GM20000 (cell line): ENCODE measurements at regions not wholly inside any gene's neighbourhood (a gene's known extent, or its start where the extent isn't known, plus 50 kb on each side); places are given as distances from the start of the nearest gene placed in this dataset.

Experiments
- DNase-seq: peaks from one replicate; pipeline ENCODE4 v3.0.0; 2012; ENCODE audit warnings: low spot score
- CTCF ChIP-seq: IDR thresholded peaks from 2 replicates; pipeline ENCODE4 v1.5.1; 2012; ENCODE audit warnings: mild to moderate bottlenecking, control low read depth; ENCODE audit errors: extremely low read depth, missing control alignments

DNA sequence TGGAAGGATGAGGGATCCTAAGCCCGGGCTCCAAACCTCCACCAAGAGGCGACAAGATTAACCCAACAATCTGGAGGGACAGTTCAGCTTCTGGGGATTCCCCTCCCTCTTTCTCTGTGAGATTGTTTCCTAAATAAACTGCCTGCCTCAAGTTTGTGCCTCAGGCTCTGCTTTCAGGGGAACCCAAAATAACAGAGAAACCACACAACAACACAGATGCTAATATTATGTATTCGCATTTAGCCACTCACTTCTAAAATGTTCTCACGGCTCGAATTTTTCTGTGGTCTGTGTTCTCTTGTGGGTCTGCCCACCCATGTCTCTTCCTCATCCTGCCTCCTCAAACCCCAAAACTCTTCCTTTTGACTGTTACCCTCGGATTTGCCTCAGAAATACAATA is 1381.1 kb upstream of the SLC10A2 start:
- DNase-seq = no peak
- no peak for TF ChIP-seq CTCF

DNA sequence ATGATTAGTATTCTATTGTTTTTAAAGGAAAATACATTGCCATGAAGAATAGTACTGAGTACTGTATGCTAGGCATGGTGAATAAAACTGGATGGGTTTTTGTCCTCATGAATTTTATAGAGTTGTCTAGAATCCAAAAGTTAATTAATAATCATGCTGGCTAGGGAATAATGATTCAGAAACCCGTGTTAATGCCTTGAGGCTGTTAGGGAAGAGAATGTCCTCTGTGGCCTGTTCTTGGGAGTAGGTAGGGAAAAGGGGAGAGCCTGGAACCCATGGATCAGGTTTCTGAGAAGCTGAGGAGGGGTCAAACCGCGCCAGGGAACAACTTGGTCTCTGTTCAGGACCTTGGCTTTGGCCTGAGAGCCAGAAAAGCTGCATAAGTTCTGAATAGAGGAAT is 1376.3 kb upstream of the SLC10A2 start:
- no peak for DNase-seq
- no peak for TF ChIP-seq CTCF

DNA sequence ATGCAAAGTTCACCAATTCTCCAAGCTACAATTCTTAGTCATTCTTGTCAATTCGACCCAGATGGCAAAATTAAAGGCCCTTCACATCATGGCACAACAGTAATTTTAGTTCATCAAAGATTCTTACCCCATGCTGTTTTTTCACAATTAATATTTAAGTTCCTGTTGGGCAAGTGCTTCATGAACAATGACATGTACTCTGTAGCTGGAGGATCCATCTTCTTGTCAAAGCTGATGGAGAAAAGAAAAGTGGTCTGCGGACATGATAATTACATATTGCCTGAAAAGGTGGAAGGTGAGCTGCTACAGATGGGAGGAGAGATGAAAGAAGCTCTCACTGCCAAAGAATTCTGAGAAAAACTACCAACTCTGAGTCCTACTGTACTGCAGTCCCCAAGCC is 1370.3 kb upstream of the SLC10A2 start:
- no peak for DNase-seq
- no peak for TF ChIP-seq CTCF

DNA sequence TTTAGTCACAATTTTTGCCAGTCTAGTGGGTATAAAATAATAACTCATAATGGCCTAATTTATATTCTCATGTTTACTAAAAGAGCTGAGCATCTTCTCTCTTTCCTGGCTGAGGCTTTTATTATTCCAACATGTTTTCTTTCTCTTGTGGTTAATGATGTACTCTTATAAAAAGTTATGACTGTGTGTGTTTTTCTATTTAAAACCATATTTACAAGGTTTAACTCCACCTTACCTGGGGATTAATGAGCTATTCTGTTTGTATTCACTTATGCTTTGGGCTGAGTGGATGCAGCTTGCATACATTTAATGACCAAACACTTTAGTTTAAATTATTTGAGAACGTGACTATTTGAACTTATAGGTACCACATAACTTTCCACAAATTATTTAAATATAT is 1365.7 kb upstream of the SLC10A2 start:
- no peak for DNase-seq
- no peak for TF ChIP-seq CTCF

DNA sequence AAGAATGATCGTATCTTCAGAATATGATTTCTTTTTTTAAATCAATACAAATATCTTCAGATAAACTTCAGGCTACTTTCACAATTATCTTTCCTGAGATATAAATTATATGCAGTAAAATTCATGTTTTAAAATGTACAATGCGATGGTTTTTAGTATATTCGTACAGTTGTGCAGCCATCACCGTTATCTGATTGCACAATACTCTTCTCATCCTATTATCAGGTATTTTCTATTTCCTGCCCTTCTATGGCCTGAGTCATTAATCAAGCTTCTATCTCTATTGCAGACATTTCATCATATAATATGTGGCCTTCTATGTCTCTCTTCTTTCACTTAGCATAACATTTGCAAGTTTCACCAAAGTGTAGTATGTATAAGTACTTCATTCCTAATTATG is 1360.2 kb upstream of the SLC10A2 start:
- no peak for DNase-seq
- no peak for TF ChIP-seq CTCF

GRCh38 chr13:104422668-104423067 is 1356.5 kb upstream of the SLC10A2 start:
- DNase-seq = no peak
- TF ChIP-seq CTCF = no peak

- TF ChIP-seq CTCF = no peak
- no peak for DNase-seq
Measured at GRCh38 chr13:104416973-104417372, 1350.8 kb upstream of the SLC10A2 start.

- no peak for TF ChIP-seq CTCF
- DNase-seq = no peak
Measured at GRCh38 chr13:104414771-104415170, 1348.6 kb upstream of the SLC10A2 start.
